GM12878 (cell line): ENCODE measurements at regions not wholly inside any gene's neighbourhood (a gene's known extent, or its start where the extent isn't known, plus 50 kb on each side); places are given as distances from the start of the nearest gene placed in this dataset.

Experiments used
- ATAC-seq: fragments of 200-7000 bp; cut with Tn5 transposase; 3 replicates; pipeline ENCODE4 v1.9.1; 2020; ENCODE audit warnings: mild to moderate bottlenecking, moderate library complexity
- BruUV-seq: library from RNA; stranded (reverse); fragments of 400-500 nt; replicated peaks from 2 replicates; lab custom pipeline; 2021; lab: Mats Ljungman, UMichigan
- CTCF ChIA-PET: fragments of 300-600 bp; sonication (Branson Sonifier 250); formaldehyde crosslinking; extraction: SDS; loops from one replicate; lab custom pipeline; 2021; ENCODE audit warnings: inconsistent platforms; lab: Yijun Ruan, JAX
- POLR2A ChIA-PET: fragments of 350-600 bp; formaldehyde crosslinking; extraction: SDS; loops from one replicate; lab custom pipeline; 2021; ENCODE audit warnings: inconsistent platforms; lab: Charles Lee
- RAD21 ChIA-PET: fragments of 300-600 bp; sonication (Branson Sonifier 250); formaldehyde crosslinking; loops from one replicate; lab custom pipeline; 2023; ENCODE audit warnings: antibody characterized with exemption; ENCODE audit not compliant: unreplicated experiment; lab: Charles Lee
- SMC1A ChIA-PET: fragments of 300-600 bp; sonication (Branson Sonifier 250); formaldehyde crosslinking; loops from one replicate; lab custom pipeline; 2023; ENCODE audit not compliant: unreplicated experiment, uncharacterized antibody; lab: Charles Lee
- DNase-seq: peaks from one replicate; pipeline ENCODE4 v3.0.0-alpha.2; 2011; ENCODE audit warnings: low read depth, low spot score
- FAIRE-seq: peaks from 3 replicates; lab custom pipeline; 2011; peaks lifted over from hg19 to GRCh38; lab: Jason Lieb, UNC
- H2AFZ ChIP-seq: 2 replicates; pipeline ENCODE4 v1.6.0; 2011; ENCODE audit warnings: low read depth, low read length, control low read depth; ENCODE audit not compliant: control insufficient read depth
- H3K27ac ChIP-seq: 2 replicates; pipeline ENCODE4 v1.5.1; 2011; ENCODE audit warnings: control low read depth; ENCODE audit not compliant: control insufficient read depth, insufficient read depth
- H3K27me3 ChIP-seq, 2 experiments: replicated peaks in 1 of 2; 2 replicates each; pipeline versions ENCODE4 v1.6.0 to v1.6.1; 2011; ENCODE audit warnings: low read length in 1 of 2; ENCODE audit not compliant: control insufficient read depth in 2 of 2, insufficient read depth in 2 of 2
- H3K36me3 ChIP-seq, 2 experiments: 2 replicates each; pipeline ENCODE4 v1.5.1; 2011; ENCODE audit warnings: low read length in 1 of 2; ENCODE audit not compliant: control insufficient read depth in 2 of 2, insufficient read depth in 2 of 2
- H3K4me1 ChIP-seq: 2 replicates; pipeline ENCODE4 v1.6.1; 2011; ENCODE audit warnings: mild to moderate bottlenecking, low read length, moderate library complexity, mixed read lengths; ENCODE audit not compliant: control insufficient read depth, insufficient read depth
- H3K4me2 ChIP-seq: 2 replicates; pipeline ENCODE4 v1.6.0; 2011; ENCODE audit warnings: control low read depth; ENCODE audit not compliant: control insufficient read depth, insufficient read depth
- H3K4me3 ChIP-seq: fragments of 200-600 bp; sonication (generic); 2 replicates; pipeline ENCODE4 v1.5.1; 2016
- H3K79me2 ChIP-seq: 2 replicates; pipeline ENCODE4 v1.6.0; 2011; ENCODE audit warnings: low read length; ENCODE audit not compliant: control insufficient read depth, insufficient read depth
- H3K9ac ChIP-seq: 2 replicates; pipeline ENCODE4 v1.8.0; 2011; ENCODE audit warnings: low read length, control low read depth, mixed read lengths; ENCODE audit not compliant: control insufficient read depth, insufficient read depth
- H3K9me3 ChIP-seq: replicated peaks from 3 replicates; pipeline ENCODE4 v1.5.1; 2011; ENCODE audit warnings: mild to moderate bottlenecking, low read length; ENCODE audit not compliant: control insufficient read depth, insufficient read depth
- H4K20me1 ChIP-seq: 2 replicates; pipeline ENCODE4 v1.6.0; 2011; ENCODE audit not compliant: control insufficient read depth, insufficient read depth
- ATF3 ChIP-seq: IDR thresholded peaks from 2 replicates; pipeline ENCODE4 v1.6.1; 2011; ENCODE audit warnings: low read depth, mild to moderate bottlenecking, low read length, moderate library complexity, borderline replicate concordance; ENCODE audit errors: extremely low read depth
- BRCA1 ChIP-seq: IDR thresholded peaks from 2 replicates; pipeline ENCODE4 v1.6.1; 2011; ENCODE audit warnings: low read depth, low read length, improper control_type of control experiment
- CHD1 ChIP-seq: IDR thresholded peaks from 2 replicates; pipeline ENCODE4 v1.6.1; 2012; ENCODE audit warnings: low read depth, low read length, improper control_type of control experiment
- CREB1 ChIP-seq: IDR thresholded peaks from 2 replicates; pipeline ENCODE4 v1.6.1; 2012; ENCODE audit warnings: low read depth, mild to moderate bottlenecking, inconsistent platforms
- EGR1 ChIP-seq, 2 experiments: IDR thresholded peaks; 1 replicate in 1 of 2; 2 replicates in 1 of 2; pipeline ENCODE4 v1.6.1; 2011 to 2012; ENCODE audit warnings: low read depth in 2 of 2, low read length in 2 of 2, borderline replicate concordance in 1 of 2, mild to moderate bottlenecking in 1 of 2, moderate library complexity in 1 of 2
- FOXM1 ChIP-seq: IDR thresholded peaks from 2 replicates; pipeline ENCODE4 v1.6.1; 2012; ENCODE audit warnings: low read depth, mild to moderate bottlenecking, inconsistent platforms, low read length, moderate library complexity
- GABPA ChIP-seq: IDR thresholded peaks from 2 replicates; pipeline ENCODE4 v1.6.1; 2014; ENCODE audit warnings: antibody characterized with exemption, low read depth, mild to moderate bottlenecking, inconsistent platforms
- HDGF ChIP-seq: fragments of 450-650 bp; IDR thresholded peaks from 2 replicates; pipeline ENCODE4 v1.6.1; 2016; ENCODE audit warnings: antibody characterized with exemption
- KLF5 ChIP-seq: fragments of 450-650 bp; IDR thresholded peaks from 2 replicates; pipeline ENCODE4 v1.6.1; 2014; ENCODE audit warnings: mild to moderate bottlenecking; ENCODE audit not compliant: partially characterized antibody
- MEF2B ChIP-seq: fragments of 450-650 bp; IDR thresholded peaks from 2 replicates; pipeline ENCODE4 v1.6.1; 2018; ENCODE audit warnings: mild to moderate bottlenecking, moderate library complexity; ENCODE audit not compliant: partially characterized antibody, poor library complexity, severe bottlenecking
- MYB ChIP-seq: fragments of 150-350 bp; IDR thresholded peaks from 2 replicates; pipeline ENCODE4 v1.6.1; 2014; ENCODE audit warnings: mild to moderate bottlenecking, low read depth, low read length, borderline replicate concordance
- NFYB ChIP-seq: IDR thresholded peaks from 2 replicates; pipeline ENCODE4 v1.6.1; 2011; ENCODE audit warnings: low read depth, mild to moderate bottlenecking, low read length, improper control_type of control experiment, moderate library complexity; ENCODE audit not compliant: insufficient read depth
- NR2C2 ChIP-seq: IDR thresholded peaks from 2 replicates; pipeline ENCODE4 v1.6.1; 2011; ENCODE audit warnings: borderline replicate concordance, low read depth; ENCODE audit not compliant: control insufficient read depth, insufficient read length
- PAX5 ChIP-seq: IDR thresholded peaks from 2 replicates; pipeline ENCODE4 v1.6.1; 2011; ENCODE audit warnings: low read depth, low read length, borderline replicate concordance
- SMAD1 ChIP-seq: fragments of 450-650 bp; IDR thresholded peaks from 2 replicates; pipeline ENCODE4 v1.6.1; 2018; ENCODE audit warnings: mild to moderate bottlenecking, low read depth; ENCODE audit not compliant: partially characterized antibody
- SRF ChIP-seq, 2 experiments: IDR thresholded peaks; 2 replicates each; pipeline ENCODE4 v1.6.1; 2011; ENCODE audit warnings: low read depth in 2 of 2, low read length in 2 of 2, mild to moderate bottlenecking in 1 of 2, moderate library complexity in 1 of 2
- SUPT20H ChIP-seq: IDR thresholded peaks from 2 replicates; pipeline ENCODE4 v1.6.1; 2011; ENCODE audit warnings: low read depth, mild to moderate bottlenecking, low read length, moderate library complexity, borderline replicate concordance; ENCODE audit not compliant: control insufficient read depth
- ZNF24 ChIP-seq: fragments of 450-650 bp; IDR thresholded peaks from 2 replicates; pipeline ENCODE4 v1.6.1; 2017; ENCODE audit warnings: antibody characterized with exemption, mild to moderate bottlenecking
- ZSCAN29 ChIP-seq: fragments of 450-650 bp; IDR thresholded peaks from 2 replicates; pipeline ENCODE4 v1.6.1; 2017; ENCODE audit warnings: mild to moderate bottlenecking, moderate library complexity
- WGBS: methylation state at CpG from one replicate; pipeline ENCODE4 v1.1.6; 2016; ENCODE audit warnings: low lambda C conversion rate; ENCODE audit not compliant: insufficient replicate concordance, insufficient coverage; ENCODE audit errors: missing lambda C conversion rate; 5-methylcytosine and 5-hydroxymethylcytosine counted together
- in situ Hi-C: fragments of 300-500 bp; cut with MboI; formaldehyde crosslinking; loops from 9 replicates; pipeline ENCODE4 v1.14.3; 2018; ENCODE audit warnings: mixed read lengths
- intact Hi-C: fragments of 100-400 bp; cut with micrococcal nuclease; formaldehyde crosslinking; loops from one replicate; pipeline ENCODE4 v1.14.2; 2022; ENCODE audit not compliant: unreplicated experiment
- TF ChIP-seq, protein P1 (sequence below): fragments of 450-650 bp; IDR thresholded peaks from 2 replicates; pipeline ENCODE4 v1.6.1; 2017; ENCODE audit warnings: mild to moderate bottlenecking

GRCh38 chr3:95351158-95351557 is 1288.3 kb downstream of the NSUN3 start:
- H3K36me3 ChIP-seq = no peaks in the 10 kb centered on the region
- H3K79me2 ChIP-seq = no peaks in the 10 kb centered on the region
- no peak overlapping the region for H3K4me2 ChIP-seq
- intact Hi-C loops = no loop called here
- TF ChIP-seq KLF5 (no peak), NFYB (no peak), EGR1 (IDR thresholded peaks at IDR 0.05; ENCODE audit: borderline replicate concordance in 1 of 2, low read depth in 2 of 2, low read length in 2 of 2) (no peak), SRF (IDR thresholded peaks at IDR 0.05; ENCODE audit: low read depth in 2 of 2, low read length in 2 of 2) (no peak), GABPA (no peak), ZSCAN29 (no peak), FOXM1 (no peak), PAX5 (no peak), CREB1 (no peak), ATF3 (no peak), NR2C2 (no peak), HDGF (no peak), MYB (no peak), MEF2B (no peak), SMAD1 (no peak), ZNF24 (no peak), BRCA1 (no peak), CHD1 (no peak), SUPT20H (no peak)
- TF ChIP-seq, protein P1, sequence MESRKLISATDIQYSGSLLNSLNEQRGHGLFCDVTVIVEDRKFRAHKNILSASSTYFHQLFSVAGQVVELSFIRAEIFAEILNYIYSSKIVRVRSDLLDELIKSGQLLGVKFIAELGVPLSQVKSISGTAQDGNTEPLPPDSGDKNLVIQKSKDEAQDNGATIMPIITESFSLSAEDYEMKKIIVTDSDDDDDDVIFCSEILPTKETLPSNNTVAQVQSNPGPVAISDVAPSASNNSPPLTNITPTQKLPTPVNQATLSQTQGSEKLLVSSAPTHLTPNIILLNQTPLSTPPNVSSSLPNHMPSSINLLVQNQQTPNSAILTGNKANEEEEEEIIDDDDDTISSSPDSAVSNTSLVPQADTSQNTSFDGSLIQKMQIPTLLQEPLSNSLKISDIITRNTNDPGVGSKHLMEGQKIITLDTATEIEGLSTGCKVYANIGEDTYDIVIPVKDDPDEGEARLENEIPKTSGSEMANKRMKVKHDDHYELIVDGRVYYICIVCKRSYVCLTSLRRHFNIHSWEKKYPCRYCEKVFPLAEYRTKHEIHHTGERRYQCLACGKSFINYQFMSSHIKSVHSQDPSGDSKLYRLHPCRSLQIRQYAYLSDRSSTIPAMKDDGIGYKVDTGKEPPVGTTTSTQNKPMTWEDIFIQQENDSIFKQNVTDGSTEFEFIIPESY = no peak
- TF ChIP-seq, all 136 proteins: peak for 0
- no peak for FAIRE-seq
- 15% methylated on average over 2 of the region's 2 CpGs for WGBS
- in situ Hi-C loops = no loop called here
- Histone ChIP-seq H3K9me3 (no peaks in the 10 kb centered on the region; the same call in 2 of the 3 replicates), H3K27me3 (no peaks in the 10 kb centered on the region), H3K4me1 (no peaks in the 10 kb centered on the region), H2AFZ (no peak overlapping the region), H3K4me3 (no peak overlapping the region), H4K20me1 (no peaks in the 10 kb centered on the region), H3K27ac (no peak overlapping the region), H3K9ac (no peak overlapping the region)
- ChIA-PET RAD21 (interaction anchor here (1.9 kb wide), 1 partner anchor 36 kb away, joined by 5 read pairs; no protein-coding TSS in a partner anchor), POLR2A (no interaction called here), SMC1A (interaction anchor here (0.7 to 2.0 kb wide), 5 partner anchors 8 to 40 kb away, joined by 3 to 5 read pairs (median 3); no protein-coding TSS in a partner anchor), CTCF (interaction anchor here (1.2 kb wide), 2 partner anchors 9 to 10 kb away, joined by 3 to 4 read pairs; no protein-coding TSS in a partner anchor)
- peak; percentile 71 for ATAC-seq
- DNase-seq = no peak
- BruUV-seq = no TSS peak
